Breast epithelium (tissue), 4 donors: ENCODE measurements at regions not wholly inside any gene's neighbourhood (a gene's known extent, or its start where the extent isn't known, plus 50 kb on each side); places are given as distances from the start of the nearest gene placed in this dataset.
A peak's percentile ranks its signal among the peaks of the same experiment; 100 is the strongest.
"Not testable (repeated sequence)": the region's sequence is repeated elsewhere in the genome, so short reads cannot be mapped to it uniquely, and the experiment has no call there.

ENCODE experiments used
- DNase-seq, 2 donors: peaks; one replicate each; pipeline ENCODE4 v3.0.0-alpha.2; 2019; ENCODE audit warnings: low spot score in 2 of 2
- H3K27ac ChIP-seq, 2 donors: fragments of 200-600 bp; sonication (generic) in 1 of 2; one replicate each; pipeline ENCODE4 v1.5.1; 2016 to 2019; ENCODE audit warnings: mild to moderate bottlenecking in 1 of 2
- H3K27me3 ChIP-seq, 2 donors: fragments of 200-600 bp; sonication (generic) in 1 of 2; one replicate each; pipeline versions ENCODE4 v1.5.1 to v1.6.0; 2017 to 2019; ENCODE audit warnings: control low read depth in 1 of 2, mild to moderate bottlenecking in 1 of 2
- H3K36me3 ChIP-seq: fragments of 200-600 bp; one replicate; pipeline ENCODE4 v1.5.1; 2019
- H3K4me1 ChIP-seq, 2 donors: fragments of 200-600 bp; sonication (generic); one replicate each; pipeline ENCODE4 v1.5.1; 2016 to 2019; ENCODE audit warnings: control low read depth in 1 of 2
- H3K4me3 ChIP-seq, 3 donors: fragments of 200-600 bp; sonication (generic); 1 replicate in 2 of 3; 2 replicates in 1 of 3; pipeline ENCODE4 v1.5.1; 2016 to 2019; ENCODE audit warnings: mild to moderate bottlenecking in 3 of 3, moderate library complexity in 2 of 3
- H3K9me3 ChIP-seq, 2 donors: fragments of 200-600 bp; sonication (generic) in 1 of 2; one replicate each; pipeline ENCODE4 v1.5.1; 2016 to 2019; ENCODE audit warnings: control low read depth in 1 of 2
- intact Hi-C: fragments of 100-400 bp; cut with DNase I; formaldehyde crosslinking; loops from one replicate; pipeline ENCODE4 v1.15.1; 2023; ENCODE audit warnings: low total_unique reads

DNA sequence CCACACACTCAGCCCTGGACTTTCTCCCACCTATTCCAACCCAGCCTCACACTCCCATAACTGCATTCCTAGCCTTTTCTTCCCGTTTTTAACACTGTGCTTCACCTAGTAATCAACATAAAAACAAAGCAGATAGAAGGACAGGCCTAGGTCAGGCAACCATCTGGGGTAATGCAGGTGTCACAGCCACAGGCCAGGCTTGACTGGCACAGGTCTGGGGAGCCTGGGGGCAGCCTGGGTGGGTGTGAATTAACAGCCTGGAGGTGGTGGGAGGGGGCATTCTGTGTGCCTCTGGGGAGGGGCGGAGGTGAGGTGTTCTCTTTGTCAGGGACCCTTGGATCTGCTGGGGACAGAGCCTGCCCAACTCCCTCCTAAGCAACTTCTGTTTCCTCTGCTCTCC is 332.6 kb downstream of the BCL2L11 start:
- intact Hi-C loops, H3K4me3 ChIP-seq, H3K36me3 ChIP-seq, H3K4me1 ChIP-seq, H3K9me3 ChIP-seq, H3K27me3 ChIP-seq, DNase-seq: not testable (repeated sequence)
- H3K27ac ChIP-seq: peak overlapping the region in 1 of 2 donors; percentile 32

DNA sequence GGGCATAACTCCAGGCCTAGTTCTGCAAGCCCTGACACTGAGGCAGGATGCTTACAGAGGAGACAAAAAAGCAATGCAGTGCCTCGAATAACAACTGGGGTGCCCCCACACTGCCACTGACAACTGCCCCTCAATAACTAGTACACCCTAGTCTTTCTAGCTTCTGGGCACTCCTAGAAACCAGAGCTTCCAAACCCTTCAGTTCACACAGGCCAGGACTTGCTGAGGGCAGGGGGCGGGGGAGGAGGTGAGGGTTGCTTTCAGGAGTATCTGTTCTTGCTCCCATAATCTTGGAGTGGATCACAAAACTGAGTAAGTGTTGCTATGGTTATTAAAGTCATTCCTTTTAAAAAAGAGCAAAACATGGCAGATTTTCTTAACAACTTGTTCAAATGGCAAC is 333.1 kb downstream of the BCL2L11 start:
- H3K36me3 ChIP-seq, H3K4me1 ChIP-seq, H3K9me3 ChIP-seq, intact Hi-C loops, H3K27me3 ChIP-seq, H3K4me3 ChIP-seq, H3K27ac ChIP-seq, DNase-seq: not testable (repeated sequence)

GRCh38 chr2:111454404-111454803 is 333.7 kb downstream of the BCL2L11 start:
- DNase-seq: peak in 1 of 2 donors; percentile 35
- H3K9me3 ChIP-seq, intact Hi-C loops, H3K4me3 ChIP-seq, H3K4me1 ChIP-seq, H3K27me3 ChIP-seq, H3K36me3 ChIP-seq, H3K27ac ChIP-seq: not testable (repeated sequence)

- H3K9me3 ChIP-seq, DNase-seq, intact Hi-C loops, H3K36me3 ChIP-seq, H3K4me1 ChIP-seq, H3K4me3 ChIP-seq, H3K27me3 ChIP-seq: not testable (repeated sequence)
- H3K27ac ChIP-seq: peak overlapping the region in 1 of 2 donors; percentile 61
These were observed 334.6 kb downstream of the BCL2L11 start for GRCh38 chr2:111455016-111456015.

DNA sequence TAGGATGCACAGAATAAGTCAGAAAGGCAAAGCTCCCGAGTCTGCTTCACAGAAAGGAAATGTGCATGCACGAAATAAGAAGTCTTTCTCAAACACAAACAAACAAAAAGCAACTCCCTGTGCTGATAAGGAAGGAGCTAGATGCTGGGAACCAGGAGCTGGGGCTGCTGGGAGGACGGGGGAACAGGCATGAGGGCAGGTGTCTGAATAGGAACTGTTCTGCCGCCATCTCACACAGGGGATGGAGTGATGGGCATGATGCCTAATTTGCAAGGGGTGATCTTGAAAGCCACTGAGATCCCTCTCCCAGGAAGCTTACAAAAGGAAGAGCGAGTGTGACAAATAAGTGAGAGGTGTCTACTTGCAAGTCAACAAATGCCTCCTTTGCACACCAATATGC is 336.5 kb downstream of the BCL2L11 start:
- intact Hi-C loops, DNase-seq, H3K27ac ChIP-seq, H3K9me3 ChIP-seq, H3K4me3 ChIP-seq, H3K36me3 ChIP-seq, H3K27me3 ChIP-seq, H3K4me1 ChIP-seq: not testable (repeated sequence)

- H3K9me3 ChIP-seq, H3K4me1 ChIP-seq, H3K27ac ChIP-seq, intact Hi-C loops, DNase-seq, H3K4me3 ChIP-seq, H3K36me3 ChIP-seq, H3K27me3 ChIP-seq: not testable (repeated sequence)
These were observed 340.2 kb downstream of the BCL2L11 start for GRCh38 chr2:111460901-111461300.

- H3K4me1 ChIP-seq, intact Hi-C loops, H3K4me3 ChIP-seq, H3K36me3 ChIP-seq, H3K9me3 ChIP-seq, H3K27ac ChIP-seq, DNase-seq, H3K27me3 ChIP-seq: not testable (repeated sequence)
These were observed 341.1 kb downstream of the BCL2L11 start for GRCh38 chr2:111461831-111462230.

GRCh38 chr2:111462572-111462971 is 341.9 kb downstream of the BCL2L11 start:
- H3K27me3 ChIP-seq, intact Hi-C loops, H3K4me3 ChIP-seq, H3K4me1 ChIP-seq, DNase-seq, H3K9me3 ChIP-seq, H3K27ac ChIP-seq, H3K36me3 ChIP-seq: not testable (repeated sequence)

DNA sequence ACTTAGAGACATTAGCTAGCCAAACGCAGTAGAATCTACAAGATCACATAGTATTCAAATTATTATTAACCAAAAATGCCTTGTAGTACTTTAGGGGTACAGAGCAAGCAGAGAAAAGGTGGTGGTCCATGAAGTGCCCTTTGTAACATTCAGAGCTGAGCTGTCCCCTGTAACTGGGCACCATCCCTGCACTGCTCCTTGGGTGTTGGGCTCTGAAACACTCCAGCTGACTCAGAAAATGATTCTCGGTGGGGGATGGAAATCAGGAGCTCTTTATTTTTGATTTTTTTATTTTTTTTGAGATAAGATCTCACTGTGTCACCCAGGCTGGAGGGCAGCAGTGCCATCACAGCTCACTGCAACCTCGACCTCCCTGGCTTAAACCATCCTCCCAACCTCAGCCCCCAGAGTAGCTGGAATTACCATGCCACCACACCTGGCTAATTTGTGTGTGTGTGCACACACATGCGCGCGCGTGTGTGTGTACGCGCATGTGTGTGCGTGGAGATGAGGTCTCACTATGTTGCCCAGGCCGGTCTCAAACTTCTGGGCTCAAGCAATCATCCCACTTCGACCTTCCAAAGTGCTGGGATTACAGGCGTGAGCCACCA is 342.6 kb downstream of the BCL2L11 start:
- Histone ChIP-seq H3K4me3 (peak overlapping the region in 1 of 3 donors; percentile 31), H3K27ac (peak overlapping the region; percentile 5 to 17)
- H3K4me1 ChIP-seq, H3K9me3 ChIP-seq, H3K36me3 ChIP-seq, H3K27me3 ChIP-seq, DNase-seq, intact Hi-C loops: not testable (repeated sequence)

DNA sequence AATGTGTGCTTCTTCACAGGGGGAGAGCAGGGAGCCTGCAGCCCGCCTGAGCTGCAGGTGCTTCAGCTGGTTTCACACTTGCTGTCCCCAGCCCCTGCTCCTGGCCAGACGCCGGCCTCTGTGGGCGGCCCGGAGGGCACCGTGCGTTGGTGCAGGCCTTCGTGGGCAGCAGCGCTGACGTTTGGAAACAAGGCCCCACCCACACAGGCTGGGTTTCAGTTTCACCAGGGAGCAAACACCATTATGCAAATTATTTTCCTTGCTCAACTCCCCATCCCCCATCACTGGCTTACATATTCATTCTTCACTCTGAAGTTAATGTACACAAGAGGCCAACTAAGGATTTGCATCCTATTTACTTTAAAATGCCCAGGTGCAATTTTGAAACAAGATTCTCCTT is 343.2 kb downstream of the BCL2L11 start:
- Histone ChIP-seq H3K4me3 (peak overlapping the region in 1 of 3 donors; percentile 31), H3K27ac (peak overlapping the region in 1 of 2 donors; percentile 5)
- not testable (repeated sequence) for DNase-seq

GRCh38 chr2:111464367-111464766 is 343.7 kb downstream of the BCL2L11 start:
- H3K4me1 ChIP-seq, DNase-seq, H3K36me3 ChIP-seq, H3K27me3 ChIP-seq, intact Hi-C loops, H3K27ac ChIP-seq, H3K9me3 ChIP-seq: not testable (repeated sequence)
- peak overlapping the region in 1 of 3 donors; percentile 31 for H3K4me3 ChIP-seq

More for the DNA sequence above, 343.2 kb downstream of the BCL2L11 start:
- H3K9me3 ChIP-seq, H3K27me3 ChIP-seq, H3K4me1 ChIP-seq, intact Hi-C loops, H3K36me3 ChIP-seq: not testable (repeated sequence)

- H3K27me3 ChIP-seq, H3K36me3 ChIP-seq, H3K27ac ChIP-seq, H3K4me1 ChIP-seq, H3K9me3 ChIP-seq, DNase-seq, intact Hi-C loops, H3K4me3 ChIP-seq: not testable (repeated sequence)
These were observed 344.8 kb downstream of the BCL2L11 start for GRCh38 chr2:111465521-111465920.

GRCh38 chr2:111466744-111467143 is 346.0 kb downstream of the BCL2L11 start:
- H3K27me3 ChIP-seq, H3K4me3 ChIP-seq, H3K36me3 ChIP-seq, H3K4me1 ChIP-seq, DNase-seq, H3K27ac ChIP-seq, intact Hi-C loops, H3K9me3 ChIP-seq: not testable (repeated sequence)
